ENCODE measurements at regions not wholly inside any gene's neighbourhood (a gene's known extent, or its start where the extent isn't known, plus 50 kb on each side); places are given as distances from the start of the nearest gene placed in this dataset.

DNA sequence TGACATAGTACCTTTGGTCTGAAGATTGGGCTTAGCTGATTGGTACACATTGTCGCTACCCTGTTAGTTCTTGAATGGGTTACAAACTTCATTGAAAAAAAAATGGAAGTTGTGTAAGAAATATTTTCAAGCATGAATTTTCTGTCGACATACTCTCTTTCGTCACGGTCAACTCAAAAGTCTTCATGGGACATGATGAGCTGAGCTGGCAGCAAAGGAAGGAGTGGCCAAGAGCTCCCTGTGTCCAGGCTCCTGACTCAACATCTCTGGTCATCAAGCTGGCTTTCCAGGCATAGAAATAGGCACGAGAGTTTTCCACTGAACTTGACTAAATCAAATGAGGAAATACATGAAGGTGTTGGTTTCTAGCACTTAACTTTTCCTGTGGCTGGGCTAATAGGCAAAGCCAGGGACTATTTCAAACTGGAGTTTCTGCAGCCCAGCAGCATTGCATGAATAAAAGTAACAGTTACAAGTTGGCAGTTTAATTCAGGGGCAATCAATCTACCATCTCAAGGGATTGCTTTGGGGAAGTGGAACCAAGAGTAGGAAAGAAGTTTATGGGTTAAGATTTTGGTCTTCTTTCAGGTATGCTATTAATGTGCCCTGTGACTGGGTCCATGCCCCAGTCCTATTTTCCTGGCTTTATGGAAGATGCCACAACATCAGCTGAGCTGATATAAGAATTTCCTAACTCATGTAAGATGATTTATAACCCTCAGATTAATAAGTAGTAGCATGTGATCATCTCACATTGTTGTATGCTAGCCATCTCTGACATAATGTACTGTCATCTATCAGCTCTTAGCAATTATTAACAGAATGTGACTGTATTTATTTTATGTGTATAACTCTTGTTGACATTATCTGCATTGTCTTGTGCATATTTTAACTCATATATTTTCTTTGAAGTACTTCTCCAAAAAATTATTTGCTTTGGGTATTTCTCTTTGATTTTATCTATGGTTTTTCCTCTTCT, 385.8 kb downstream of the DLEU7 start:
- Histone ChIP-seq H3K9me2 (replicated peaks; ENCODE audit: insufficient read depth) (no peaks in the 10 kb centered on the region), H3K4me3 (no peak overlapping the region), H3K36me3 (replicated peaks; ENCODE audit: insufficient read depth, low read depth) (no peaks in the 10 kb centered on the region), H3K4me2 (no peak overlapping the region), H3K79me2 (no peaks in the 10 kb centered on the region), H3K27me3 (no peaks in the 10 kb centered on the region), H2AFZ (no peak overlapping the region), H3K4me1 (ENCODE audit: insufficient read depth) (peaks cover 5% of the 10 kb centered on the region), H3K27ac (no peak overlapping the region), H4K20me1 (ENCODE audit: insufficient read depth, poor library complexity, severe bottlenecking) (no peaks in the 10 kb centered on the region), H3K9me3 (ENCODE audit: low read depth) (no peaks in the 10 kb centered on the region)
- no peak for DNase-seq (ENCODE audit: low spot score)
- TF ChIP-seq, protein P1, sequence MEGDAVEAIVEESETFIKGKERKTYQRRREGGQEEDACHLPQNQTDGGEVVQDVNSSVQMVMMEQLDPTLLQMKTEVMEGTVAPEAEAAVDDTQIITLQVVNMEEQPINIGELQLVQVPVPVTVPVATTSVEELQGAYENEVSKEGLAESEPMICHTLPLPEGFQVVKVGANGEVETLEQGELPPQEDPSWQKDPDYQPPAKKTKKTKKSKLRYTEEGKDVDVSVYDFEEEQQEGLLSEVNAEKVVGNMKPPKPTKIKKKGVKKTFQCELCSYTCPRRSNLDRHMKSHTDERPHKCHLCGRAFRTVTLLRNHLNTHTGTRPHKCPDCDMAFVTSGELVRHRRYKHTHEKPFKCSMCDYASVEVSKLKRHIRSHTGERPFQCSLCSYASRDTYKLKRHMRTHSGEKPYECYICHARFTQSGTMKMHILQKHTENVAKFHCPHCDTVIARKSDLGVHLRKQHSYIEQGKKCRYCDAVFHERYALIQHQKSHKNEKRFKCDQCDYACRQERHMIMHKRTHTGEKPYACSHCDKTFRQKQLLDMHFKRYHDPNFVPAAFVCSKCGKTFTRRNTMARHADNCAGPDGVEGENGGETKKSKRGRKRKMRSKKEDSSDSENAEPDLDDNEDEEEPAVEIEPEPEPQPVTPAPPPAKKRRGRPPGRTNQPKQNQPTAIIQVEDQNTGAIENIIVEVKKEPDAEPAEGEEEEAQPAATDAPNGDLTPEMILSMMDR (IDR thresholded peaks at IDR 0.05; ENCODE audit: poor library complexity), result no peak
- TF ChIP-seq EZH2 (IDR thresholded peaks at IDR 0.05; ENCODE audit: borderline replicate concordance) (no peak), EZH2phosphoT487 (IDR thresholded peaks at IDR 0.05; ENCODE audit: low read depth, severe bottlenecking, unreplicated experiment) (no peak)
- WGBS (ENCODE audit: low lambda C conversion rate, missing lambda C conversion rate), result 97% methylated on average over 5 of the region's 5 CpGs

DNA sequence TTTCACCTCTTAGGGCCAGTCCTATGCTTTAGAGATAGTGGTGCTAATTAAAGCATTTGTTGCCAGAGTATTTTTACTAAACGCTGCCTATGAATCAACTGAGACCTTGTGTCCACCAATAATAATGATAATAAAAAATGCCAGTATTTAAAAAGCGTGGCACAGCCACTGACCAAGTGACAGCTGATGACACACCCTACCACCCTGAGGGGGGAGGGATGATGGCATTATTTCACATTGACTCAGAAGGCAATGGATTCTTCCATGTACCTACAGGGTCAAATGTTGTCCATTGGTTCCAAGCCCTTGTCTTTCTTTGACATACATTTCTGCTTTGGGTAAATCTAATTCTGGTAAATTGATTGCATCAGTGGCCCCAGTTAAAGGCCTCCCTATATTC, 384.4 kb downstream of the DLEU7 start:
- TF ChIP-seq EZH2 (IDR thresholded peaks at IDR 0.05; ENCODE audit: borderline replicate concordance) (no peak), EZH2phosphoT487 (IDR thresholded peaks at IDR 0.05; ENCODE audit: low read depth, severe bottlenecking, unreplicated experiment) (no peak)
- TF ChIP-seq, protein P1 (IDR thresholded peaks at IDR 0.05; ENCODE audit: poor library complexity), result no peak
- H3K9me3 ChIP-seq (ENCODE audit: low read depth), result no peaks in the 10 kb centered on the region
- H3K27ac ChIP-seq, result no peak overlapping the region
- H3K9me2 ChIP-seq (replicated peaks; ENCODE audit: insufficient read depth), result no peaks in the 10 kb centered on the region
- no peak for DNase-seq (ENCODE audit: low spot score)
- H3K36me3 ChIP-seq (replicated peaks; ENCODE audit: insufficient read depth, low read depth), result no peaks in the 10 kb centered on the region
- no peaks in the 10 kb centered on the region for H3K27me3 ChIP-seq
- H2AFZ ChIP-seq, result no peak overlapping the region
- no peak overlapping the region for H3K4me2 ChIP-seq
- peaks cover 3% of the 10 kb centered on the region for H3K4me1 ChIP-seq (ENCODE audit: insufficient read depth)
- H3K79me2 ChIP-seq, result no peaks in the 10 kb centered on the region
- H4K20me1 ChIP-seq (ENCODE audit: insufficient read depth, poor library complexity, severe bottlenecking), result no peaks in the 10 kb centered on the region
- 96% methylated on average over 2 of the region's 2 CpGs for WGBS (ENCODE audit: low lambda C conversion rate, missing lambda C conversion rate)
- H3K4me3 ChIP-seq, result no peak overlapping the region

DNA sequence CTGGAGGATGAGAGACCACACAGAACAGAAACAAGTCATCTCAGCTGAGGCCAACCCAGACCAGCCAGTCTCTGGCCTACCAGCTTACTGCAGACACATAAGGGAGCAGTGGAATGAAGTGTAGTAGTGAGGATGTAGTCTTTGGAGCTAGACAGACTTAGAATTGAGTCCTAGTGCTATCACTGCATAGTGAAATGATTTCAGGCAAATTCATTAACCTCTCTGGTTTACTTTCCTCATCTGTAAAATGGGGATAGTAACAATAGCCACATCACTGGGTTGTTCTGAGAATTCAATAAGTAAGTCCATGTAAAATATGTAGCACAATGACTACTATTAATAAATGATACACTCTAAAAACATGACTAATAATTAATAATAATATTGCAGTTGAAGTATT, 383.8 kb downstream of the DLEU7 start:
- TF ChIP-seq, protein P1 (IDR thresholded peaks at IDR 0.05; ENCODE audit: poor library complexity), result no peak
- H3K27ac ChIP-seq, result no peak overlapping the region
- peaks cover 3% of the 10 kb centered on the region for H3K4me1 ChIP-seq (ENCODE audit: insufficient read depth)
- no peak overlapping the region for H3K4me3 ChIP-seq
- H3K9me2 ChIP-seq (replicated peaks; ENCODE audit: insufficient read depth), result no peaks in the 10 kb centered on the region
- no peak overlapping the region for H3K4me2 ChIP-seq
- no peak overlapping the region for H2AFZ ChIP-seq
- H3K79me2 ChIP-seq, result no peaks in the 10 kb centered on the region
- H3K36me3 ChIP-seq (replicated peaks; ENCODE audit: insufficient read depth, low read depth), result no peaks in the 10 kb centered on the region
- H4K20me1 ChIP-seq (ENCODE audit: insufficient read depth, poor library complexity, severe bottlenecking), result no peaks in the 10 kb centered on the region
- DNase-seq (ENCODE audit: low spot score), result no peak
- H3K9me3 ChIP-seq (ENCODE audit: low read depth), result no peaks in the 10 kb centered on the region
- H3K27me3 ChIP-seq, result no peaks in the 10 kb centered on the region

All from hepatocyte (in vitro differentiated cells).